ENCODE measurements at regions not wholly inside any gene's neighbourhood (a gene's known extent, or its start where the extent isn't known, plus 50 kb on each side); places are given as distances from the start of the nearest gene placed in this dataset.

- H3K27me3 ChIP-seq, result no peaks in the 10 kb centered on the region
- no peaks in the 10 kb centered on the region for H3K36me3 ChIP-seq
- H3K4me1 ChIP-seq, result no peaks in the 10 kb centered on the region
- H3K4me3 ChIP-seq, result no peak overlapping the region
- no peaks in the 10 kb centered on the region for H3K9me3 ChIP-seq
- intact Hi-C loops (cut with DNase I), result no loop called here
- no peak for DNase-seq (ENCODE audit: extremely low spot score in 2 of 2)
- H3K27ac ChIP-seq, result no peak overlapping the region
- TF ChIP-seq POLR2AphosphoS5 (IDR thresholded peaks at IDR 0.05; ENCODE audit: insufficient read depth in 1 of 2, low read depth in 1 of 2), result no peak
- no peak for TF ChIP-seq POLR2A (IDR thresholded peaks at IDR 0.05)
- TF ChIP-seq CTCF (IDR thresholded peaks at IDR 0.05), result no peak
These were observed 380.6 kb upstream of the REG3G start for GRCh38 chr2:78644854-78645253.

DNA sequence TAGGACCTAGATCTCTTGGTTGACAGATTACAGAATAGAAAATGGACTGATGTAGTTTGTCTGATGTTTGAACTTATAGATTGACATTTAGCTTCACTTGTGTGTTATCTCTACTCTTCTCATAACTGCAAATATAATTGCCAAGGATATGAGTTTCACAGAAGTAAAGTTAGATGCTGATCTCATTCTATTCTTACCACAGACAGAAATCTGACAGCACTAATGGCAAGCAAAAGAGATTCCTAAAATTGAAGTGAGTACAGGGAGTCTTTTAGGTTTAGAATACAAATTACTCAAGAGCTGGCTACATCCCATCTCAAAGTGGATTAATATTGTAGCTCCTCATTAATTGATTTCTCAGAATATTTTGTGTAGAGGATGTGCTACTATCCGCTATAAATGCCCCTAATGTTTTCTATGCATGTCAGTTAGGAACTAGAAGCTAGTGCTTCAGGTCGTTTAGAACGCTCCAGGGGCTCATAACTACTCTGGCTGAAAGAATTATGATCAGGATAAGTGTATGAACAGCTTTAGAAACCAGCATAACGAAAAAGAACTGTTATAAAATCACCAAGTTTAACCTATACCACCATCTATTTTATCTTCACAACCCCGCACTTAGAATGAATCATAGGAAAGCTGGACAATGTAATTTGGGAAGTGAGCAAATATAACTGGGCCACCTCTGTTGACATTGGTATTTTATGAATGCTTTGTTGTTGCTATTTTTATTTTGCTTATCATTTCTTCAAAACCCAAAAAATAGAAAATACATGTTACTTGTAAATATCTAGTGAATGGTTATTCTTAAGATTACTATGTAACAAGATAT, 378.8 kb upstream of the REG3G start:
- Histone ChIP-seq H3K4me3 (no peak overlapping the region), H3K27me3 (no peaks in the 10 kb centered on the region), H3K36me3 (no peaks in the 10 kb centered on the region), H3K4me1 (no peaks in the 10 kb centered on the region), H3K27ac (no peak overlapping the region), H3K9me3 (no peaks in the 10 kb centered on the region)
- TF ChIP-seq POLR2AphosphoS5 (IDR thresholded peaks at IDR 0.05; ENCODE audit: insufficient read depth in 1 of 2, low read depth in 1 of 2) (no peak), CTCF (IDR thresholded peaks at IDR 0.05) (no peak), POLR2A (IDR thresholded peaks at IDR 0.05) (no peak)
- no peak for DNase-seq (ENCODE audit: extremely low spot score in 2 of 2)
- intact Hi-C loops (cut with DNase I), result no loop called here

DNA sequence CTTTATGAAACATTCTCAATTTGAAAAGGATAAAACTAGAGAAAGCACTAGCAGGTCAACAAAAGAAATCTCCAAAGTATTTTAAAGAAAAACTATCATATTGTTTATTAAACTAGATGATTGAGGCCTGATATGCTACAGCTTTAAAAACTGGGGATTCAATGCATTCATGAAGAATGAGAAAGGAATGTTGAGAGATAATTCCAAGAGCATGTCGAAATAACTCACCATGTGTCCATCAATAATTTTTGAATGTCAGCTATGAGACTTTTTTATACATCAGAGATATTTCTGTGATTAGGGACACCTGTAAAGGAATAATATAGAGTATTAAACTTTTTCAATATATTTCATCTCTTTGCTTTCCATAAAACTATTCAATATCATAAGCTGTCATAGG, 376.9 kb upstream of the REG3G start:
- H3K27me3 ChIP-seq, result no peaks in the 10 kb centered on the region
- no peak for DNase-seq (ENCODE audit: extremely low spot score in 2 of 2)
- H3K4me1 ChIP-seq, result no peaks in the 10 kb centered on the region

GRCh38 chr2:78654941-78655340, 370.6 kb upstream of the REG3G start:
- DNase-seq (ENCODE audit: extremely low spot score in 2 of 2), result no peak
- TF ChIP-seq CTCF (IDR thresholded peaks at IDR 0.05), result no peak
- no peak for TF ChIP-seq POLR2AphosphoS5 (IDR thresholded peaks at IDR 0.05; ENCODE audit: insufficient read depth in 1 of 2, low read depth in 1 of 2)
- no peak for TF ChIP-seq POLR2A (IDR thresholded peaks at IDR 0.05)

More for the DNA sequence above, 376.9 kb upstream of the REG3G start:
- no peak overlapping the region for H3K4me3 ChIP-seq
- intact Hi-C loops (cut with DNase I), result no loop called here
- H3K36me3 ChIP-seq, result no peaks in the 10 kb centered on the region
- H3K9me3 ChIP-seq, result no peaks in the 10 kb centered on the region
- TF ChIP-seq POLR2A (IDR thresholded peaks at IDR 0.05) (no peak), CTCF (IDR thresholded peaks at IDR 0.05) (no peak), POLR2AphosphoS5 (IDR thresholded peaks at IDR 0.05; ENCODE audit: insufficient read depth in 1 of 2, low read depth in 1 of 2) (no peak)
- H3K27ac ChIP-seq, result no peak overlapping the region

More at GRCh38 chr2:78654941-78655340, 370.6 kb upstream of the REG3G start:
- intact Hi-C loops (cut with DNase I), result no loop called here
- no peaks in the 10 kb centered on the region for H3K27me3 ChIP-seq
- H3K4me3 ChIP-seq, result no peak overlapping the region
- no peak overlapping the region for H3K27ac ChIP-seq
- H3K9me3 ChIP-seq, result no peaks in the 10 kb centered on the region
- no peaks in the 10 kb centered on the region for H3K36me3 ChIP-seq
- H3K4me1 ChIP-seq, result no peaks in the 10 kb centered on the region

Measured in vagina (tissue), 2 donors.